IMR-90 (cell line): ENCODE measurements at regions not wholly inside any gene's neighbourhood (a gene's known extent, or its start where the extent isn't known, plus 50 kb on each side); places are given as distances from the start of the nearest gene placed in this dataset.

ENCODE experiments used
- ATAC-seq: fragments of 200-7000 bp; cut with Tn5 transposase; 2 replicates; pipeline ENCODE4 v1.9.1; 2020; ENCODE audit warnings: low read depth, mild to moderate bottlenecking, moderate library complexity
- BruUV-seq: library from RNA; stranded (reverse); fragments of 400-500 nt; replicated peaks from 2 replicates; lab custom pipeline; 2021; lab: Mats Ljungman, UMichigan
- CTCF ChIA-PET: fragments of 300-600 bp; formaldehyde crosslinking; extraction: SDS; loops from one replicate; lab custom pipeline; 2021; ENCODE audit warnings: antibody characterized with exemption; lab: Yijun Ruan, JAX
- POLR2A ChIA-PET: fragments of 300-600 bp; sonication (Branson Sonifier 250); formaldehyde crosslinking; loops from one replicate; lab custom pipeline; 2022; ENCODE audit warnings: antibody characterized with exemption; ENCODE audit not compliant: unreplicated experiment; lab: Charles Lee
- DNase-seq: peaks from one replicate; pipeline ENCODE4 v3.0.0; 2013
- H2AFZ ChIP-seq: replicated peaks from 2 replicates; pipeline ENCODE3; 2013; ENCODE audit warnings: low read length, mild to moderate bottlenecking; ENCODE audit not compliant: poor library complexity
- H2AK5ac ChIP-seq: 2 replicates; pipeline ENCODE4 v1.6.1; 2013; ENCODE audit warnings: low read depth, low read length, inconsistent platforms
- H2AK9ac ChIP-seq: replicated peaks from 2 replicates; pipeline ENCODE3; 2013; ENCODE audit warnings: mild to moderate bottlenecking, low read depth, low read length, moderate library complexity; ENCODE audit not compliant: poor library complexity
- H2BK120ac ChIP-seq: 2 replicates; pipeline ENCODE4 v1.6.1; 2013; ENCODE audit warnings: low read depth, low read length, inconsistent platforms
- H2BK15ac ChIP-seq: 3 replicates; pipeline ENCODE4 v1.6.1; 2013; ENCODE audit warnings: low read depth, low read length, inconsistent platforms
- H2BK20ac ChIP-seq: 2 replicates; pipeline ENCODE4 v1.6.1; 2013; ENCODE audit warnings: low read depth, mild to moderate bottlenecking, inconsistent platforms, low read length, moderate library complexity
- H2BK5ac ChIP-seq: 2 replicates; pipeline ENCODE4 v1.6.1; 2013; ENCODE audit warnings: mild to moderate bottlenecking, low read depth, low read length, inconsistent platforms; ENCODE audit not compliant: poor library complexity, severe bottlenecking
- H3K14ac ChIP-seq: replicated peaks from 2 replicates; pipeline ENCODE4 v1.6.1; 2013; ENCODE audit warnings: low read depth, low read length, inconsistent platforms
- H3K18ac ChIP-seq: 2 replicates; pipeline ENCODE4 v1.6.1; 2013; ENCODE audit warnings: low read depth, low read length, control low read depth
- H3K23ac ChIP-seq: 2 replicates; pipeline ENCODE4 v1.6.1; 2013; ENCODE audit warnings: low read depth, low read length, inconsistent platforms
- H3K27ac ChIP-seq: 2 replicates; pipeline ENCODE4 v1.5.1; 2013; ENCODE audit warnings: mild to moderate bottlenecking, control low read depth, low read length; ENCODE audit not compliant: insufficient read depth
- H3K27me3 ChIP-seq: 2 replicates; pipeline ENCODE4 v1.6.1; 2013; ENCODE audit warnings: low read length; ENCODE audit not compliant: control insufficient read depth, insufficient read depth
- H3K36me3 ChIP-seq: 2 replicates; pipeline ENCODE4 v1.6.1; 2013; ENCODE audit warnings: low read length, mixed read lengths; ENCODE audit not compliant: control insufficient read depth, insufficient read depth
- H3K4ac ChIP-seq: 2 replicates; pipeline ENCODE4 v1.6.1; 2013; ENCODE audit warnings: low read depth, low read length, inconsistent platforms
- H3K4me1 ChIP-seq: 2 replicates; pipeline ENCODE4 v1.6.1; 2013; ENCODE audit warnings: low read length, mixed read lengths; ENCODE audit not compliant: control insufficient read depth, insufficient read depth
- H3K4me2 ChIP-seq: 2 replicates; pipeline ENCODE4 v1.6.1; 2013; ENCODE audit warnings: low read depth, mild to moderate bottlenecking, control low read depth, low read length, moderate library complexity
- H3K4me3 ChIP-seq: 2 replicates; pipeline ENCODE4 v1.5.1; 2013; ENCODE audit warnings: low read depth, mild to moderate bottlenecking, control low read depth, low read length, moderate library complexity; ENCODE audit not compliant: insufficient read depth
- H3K56ac ChIP-seq: 2 replicates; pipeline ENCODE4 v1.6.1; 2013; ENCODE audit warnings: low read length, inconsistent platforms; ENCODE audit not compliant: insufficient read depth; ENCODE audit errors: extremely low read depth
- H3K79me1 ChIP-seq, 2 experiments: 2 replicates each; pipeline ENCODE4 v1.6.1; 2013; ENCODE audit warnings: low read length in 2 of 2, inconsistent platforms in 1 of 2, low read depth in 1 of 2
- H3K9ac ChIP-seq: 2 replicates; pipeline ENCODE4 v1.6.1; 2013; ENCODE audit warnings: low read depth, low read length, control low read depth
- H3K9me1 ChIP-seq: 2 replicates; pipeline ENCODE4 v1.6.1; 2013; ENCODE audit warnings: low read length, inconsistent platforms; ENCODE audit not compliant: insufficient read depth
- H3K9me3 ChIP-seq: 2 replicates; pipeline ENCODE4 v1.6.1; 2013; ENCODE audit warnings: low read length; ENCODE audit not compliant: control insufficient read depth, insufficient read depth
- H4K20me1 ChIP-seq: 2 replicates; pipeline ENCODE4 v1.6.1; 2013; ENCODE audit warnings: low read length, inconsistent platforms; ENCODE audit not compliant: insufficient read depth
- H4K5ac ChIP-seq: 2 replicates; pipeline ENCODE4 v1.6.1; 2013; ENCODE audit warnings: mild to moderate bottlenecking, low read depth, low read length, control low read depth
- H4K8ac ChIP-seq, 2 experiments: 2 replicates each; pipeline ENCODE4 v1.6.1; 2013; ENCODE audit warnings: low read depth in 2 of 2, low read length in 2 of 2, control low read depth in 1 of 2, inconsistent platforms in 1 of 2
- H4K91ac ChIP-seq: 2 replicates; pipeline ENCODE4 v1.6.1; 2013; ENCODE audit warnings: low read depth, low read length, inconsistent platforms; ENCODE audit not compliant: insufficient read depth
- BHLHE40 ChIP-seq: fragments of 150-350 bp; IDR thresholded peaks from 2 replicates; pipeline ENCODE4 v1.6.1; 2016; ENCODE audit warnings: mild to moderate bottlenecking, low read depth, low read length
- CEBPB ChIP-seq: IDR thresholded peaks from 2 replicates; pipeline ENCODE4 v1.6.1; 2012; ENCODE audit warnings: low read depth, low read length, improper control_type of control experiment
- FOS ChIP-seq: fragments of 150-350 bp; IDR thresholded peaks from 2 replicates; pipeline ENCODE4 v1.6.1; 2016; ENCODE audit warnings: low read depth, low read length
- WGBS, 2 experiments: methylation state at CpG; one replicate each; pipeline versions ENCODE4 v1.1.5 to v1.1.7; 2013; ENCODE audit warnings: missing lambda C conversion rate in 2 of 2; ENCODE audit not compliant: insufficient read length in 1 of 2; ENCODE audit errors: extremely low coverage in 2 of 2; 5-methylcytosine and 5-hydroxymethylcytosine counted together
- dilution Hi-C: fragments of 300-500 bp; cut with HindIII; formaldehyde crosslinking; loops from one replicate; pipeline ENCODE4 v1.14.3; 2018; ENCODE audit warnings: low sequenced_read_pairs; ENCODE audit not compliant: unreplicated experiment
- in situ Hi-C: fragments of 300-500 bp; cut with MboI; formaldehyde crosslinking; loops from 3 replicates; pipeline ENCODE4 v1.14.3; 2019; ENCODE audit warnings: low sequenced_read_pairs, inconsistent platforms, mixed read lengths
- intact Hi-C: fragments of 100-400 bp; cut with micrococcal nuclease; formaldehyde crosslinking; loops from 2 replicates; pipeline ENCODE4 v1.10.0; 2022
- TF ChIP-seq, protein P1 (sequence below): fragments of 150-350 bp; IDR thresholded peaks from 2 replicates; pipeline ENCODE4 v1.6.1; 2016; ENCODE audit warnings: low read depth, mild to moderate bottlenecking, low read length, moderate library complexity, borderline replicate concordance
- TF ChIP-seq, protein P2 (sequence below): fragments of 150-350 bp; IDR thresholded peaks from 2 replicates; pipeline ENCODE4 v1.6.1; 2017; ENCODE audit warnings: mild to moderate bottlenecking, antibody characterized with exemption, low read length, low read depth

DNA sequence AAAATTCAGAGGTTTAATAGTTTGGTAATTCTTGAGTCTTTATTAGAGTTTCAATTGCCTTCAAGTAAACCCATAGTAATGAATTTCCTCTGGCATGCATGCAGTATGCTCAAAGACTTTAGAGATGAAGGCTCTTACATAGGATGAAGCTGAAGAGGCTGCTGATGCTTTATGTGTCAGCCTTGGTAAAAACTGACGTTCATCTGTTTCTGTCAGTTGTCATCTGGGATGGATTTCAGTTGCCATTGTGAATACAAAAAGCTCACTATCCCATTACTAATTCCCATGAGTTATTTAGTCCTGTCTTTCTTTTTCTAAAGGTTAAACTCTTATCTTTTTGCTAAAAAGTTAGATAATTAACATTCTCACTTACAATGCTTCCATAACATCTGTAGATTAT, 136.9 kb upstream of the GBE1 start:
- dilution Hi-C loops (no loop called here), in situ Hi-C loops (no loop called here)
- H3K27ac ChIP-seq: no peak overlapping the region

More for the DNA sequence above, 136.9 kb upstream of the GBE1 start:
- WGBS, 2 experiments: no CpG with 5 or more reads among the region's 1 CpG
- H4K20me1 ChIP-seq: no peaks in the 10 kb centered on the region
- H2AFZ ChIP-seq: no peak overlapping the region
- no peaks in the 10 kb centered on the region for H3K79me1 ChIP-seq
- no peak overlapping the region for H3K18ac ChIP-seq
- no peak overlapping the region for H3K4me3 ChIP-seq
- no peaks in the 10 kb centered on the region for H3K9me3 ChIP-seq
- no peak overlapping the region for H3K9ac ChIP-seq
- DNase-seq (no peak), ATAC-seq (no peak)
- no peak overlapping the region for H3K14ac ChIP-seq
- H3K36me3 ChIP-seq: no peaks in the 10 kb centered on the region
- TF ChIP-seq, protein P1, sequence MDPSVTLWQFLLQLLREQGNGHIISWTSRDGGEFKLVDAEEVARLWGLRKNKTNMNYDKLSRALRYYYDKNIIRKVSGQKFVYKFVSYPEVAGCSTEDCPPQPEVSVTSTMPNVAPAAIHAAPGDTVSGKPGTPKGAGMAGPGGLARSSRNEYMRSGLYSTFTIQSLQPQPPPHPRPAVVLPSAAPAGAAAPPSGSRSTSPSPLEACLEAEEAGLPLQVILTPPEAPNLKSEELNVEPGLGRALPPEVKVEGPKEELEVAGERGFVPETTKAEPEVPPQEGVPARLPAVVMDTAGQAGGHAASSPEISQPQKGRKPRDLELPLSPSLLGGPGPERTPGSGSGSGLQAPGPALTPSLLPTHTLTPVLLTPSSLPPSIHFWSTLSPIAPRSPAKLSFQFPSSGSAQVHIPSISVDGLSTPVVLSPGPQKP: no peak
- TF ChIP-seq BHLHE40 (no peak), CEBPB (no peak), FOS (no peak)
- TF ChIP-seq, protein P2, sequence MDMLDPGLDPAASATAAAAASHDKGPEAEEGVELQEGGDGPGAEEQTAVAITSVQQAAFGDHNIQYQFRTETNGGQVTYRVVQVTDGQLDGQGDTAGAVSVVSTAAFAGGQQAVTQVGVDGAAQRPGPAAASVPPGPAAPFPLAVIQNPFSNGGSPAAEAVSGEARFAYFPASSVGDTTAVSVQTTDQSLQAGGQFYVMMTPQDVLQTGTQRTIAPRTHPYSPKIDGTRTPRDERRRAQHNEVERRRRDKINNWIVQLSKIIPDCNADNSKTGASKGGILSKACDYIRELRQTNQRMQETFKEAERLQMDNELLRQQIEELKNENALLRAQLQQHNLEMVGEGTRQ: no peak
- no peaks in the 10 kb centered on the region for H3K9me1 ChIP-seq
- no peak overlapping the region for H4K91ac ChIP-seq
- ChIA-PET CTCF (interaction anchor here (1.2 kb wide), 1 partner anchor 11 kb away, joined by 5 read pairs; no protein-coding TSS in a partner anchor), POLR2A (no interaction called here)
- no peak overlapping the region for H2AK5ac ChIP-seq
- no peaks in the 10 kb centered on the region for H3K4me1 ChIP-seq
- H3K27me3 ChIP-seq: peaks cover 2% of the 10 kb centered on the region; the same call in 1 of the 2 replicates
- no peak overlapping the region for H2BK120ac ChIP-seq
- H3K4ac ChIP-seq: no peak overlapping the region
- H2BK20ac ChIP-seq: no peak overlapping the region
- H2BK5ac ChIP-seq: no peak overlapping the region
- no peak overlapping the region for H3K56ac ChIP-seq
- no peak overlapping the region for H4K8ac ChIP-seq
- no peak overlapping the region for H3K4me2 ChIP-seq
- no peak overlapping the region for H2AK9ac ChIP-seq
- no TSS peak for BruUV-seq
- intact Hi-C loops: no loop called here
- no peak overlapping the region for H3K23ac ChIP-seq
- no peak overlapping the region for H2BK15ac ChIP-seq
- no peak overlapping the region for H4K5ac ChIP-seq
